ENCODE measurements at regions not wholly inside any gene's neighbourhood (a gene's known extent, or its start where the extent isn't known, plus 50 kb on each side); places are given as distances from the start of the nearest gene placed in this dataset.

DNA sequence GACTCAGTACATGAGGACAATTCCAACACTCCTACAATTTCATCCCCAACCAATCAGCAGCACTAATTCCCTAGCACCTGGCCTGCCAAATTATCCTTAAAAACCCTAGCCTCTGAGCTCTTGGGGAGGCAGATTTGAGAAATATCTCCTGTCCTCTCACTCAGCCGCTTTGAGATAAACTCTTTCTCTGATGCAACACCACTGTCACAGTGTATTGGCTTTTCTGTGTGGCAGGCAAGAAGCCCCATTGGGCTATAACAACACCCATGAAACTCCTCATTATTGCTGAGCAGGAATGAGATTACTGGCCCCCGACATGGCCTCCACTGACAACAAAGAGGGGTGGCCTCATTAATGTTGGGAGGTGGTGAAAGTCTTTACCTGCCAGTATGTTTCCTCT lies 515.5 kb downstream of the HACE1 start:
- ChIA-PET CTCF (no interaction called here), POLR2A (no interaction called here), RAD21 (ENCODE audit: unreplicated experiment) (no interaction called here), SMC1A (ENCODE audit: uncharacterized antibody, unreplicated experiment) (no interaction called here)
- H3K4me3 ChIP-seq = no peak overlapping the region
- DNase-seq (ENCODE audit: low read depth, low spot score) = no peak
- intact Hi-C loops (cut with micrococcal nuclease; ENCODE audit: unreplicated experiment) = no loop called here
- no peaks in the 10 kb centered on the region for H4K20me1 ChIP-seq (ENCODE audit: control insufficient read depth, insufficient read depth)
- H3K27me3 ChIP-seq (replicated peaks in 1 of 2; ENCODE audit: control insufficient read depth in 2 of 2, insufficient read depth in 2 of 2, low read length in 1 of 2) = no peaks in the 10 kb centered on the region
- no peaks in the 10 kb centered on the region for H3K36me3 ChIP-seq (ENCODE audit: control insufficient read depth in 2 of 2, insufficient read depth in 2 of 2, low read length in 1 of 2)
- no peaks in the 10 kb centered on the region for H3K79me2 ChIP-seq (ENCODE audit: control insufficient read depth, insufficient read depth, low read length)
- WGBS (ENCODE audit: insufficient coverage, insufficient replicate concordance, low lambda C conversion rate, missing lambda C conversion rate) = 30% methylated on average over 2 of the region's 2 CpGs
- H3K9ac ChIP-seq (ENCODE audit: control insufficient read depth, insufficient read depth, low read length) = no peak overlapping the region
- TF ChIP-seq CBX5 (IDR thresholded peaks at IDR 0.05; ENCODE audit: low read depth) (no peak), CEBPB (IDR thresholded peaks at IDR 0.05; ENCODE audit: borderline replicate concordance in 1 of 2, low read depth in 2 of 2, low read length in 2 of 2) (no peak), RAD51 (IDR thresholded peaks at IDR 0.05) (no peak), SMAD1 (IDR thresholded peaks at IDR 0.05; ENCODE audit: low read depth, partially characterized antibody) (no peak), CBFB (IDR thresholded peaks at IDR 0.05; ENCODE audit: low read depth) (no peak)
- TF ChIP-seq, protein P1, sequence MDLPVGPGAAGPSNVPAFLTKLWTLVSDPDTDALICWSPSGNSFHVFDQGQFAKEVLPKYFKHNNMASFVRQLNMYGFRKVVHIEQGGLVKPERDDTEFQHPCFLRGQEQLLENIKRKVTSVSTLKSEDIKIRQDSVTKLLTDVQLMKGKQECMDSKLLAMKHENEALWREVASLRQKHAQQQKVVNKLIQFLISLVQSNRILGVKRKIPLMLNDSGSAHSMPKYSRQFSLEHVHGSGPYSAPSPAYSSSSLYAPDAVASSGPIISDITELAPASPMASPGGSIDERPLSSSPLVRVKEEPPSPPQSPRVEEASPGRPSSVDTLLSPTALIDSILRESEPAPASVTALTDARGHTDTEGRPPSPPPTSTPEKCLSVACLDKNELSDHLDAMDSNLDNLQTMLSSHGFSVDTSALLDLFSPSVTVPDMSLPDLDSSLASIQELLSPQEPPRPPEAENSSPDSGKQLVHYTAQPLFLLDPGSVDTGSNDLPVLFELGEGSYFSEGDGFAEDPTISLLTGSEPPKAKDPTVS (IDR thresholded peaks at IDR 0.05; ENCODE audit: low read depth, low read length) = no peak
- TF ChIP-seq, protein P2, sequence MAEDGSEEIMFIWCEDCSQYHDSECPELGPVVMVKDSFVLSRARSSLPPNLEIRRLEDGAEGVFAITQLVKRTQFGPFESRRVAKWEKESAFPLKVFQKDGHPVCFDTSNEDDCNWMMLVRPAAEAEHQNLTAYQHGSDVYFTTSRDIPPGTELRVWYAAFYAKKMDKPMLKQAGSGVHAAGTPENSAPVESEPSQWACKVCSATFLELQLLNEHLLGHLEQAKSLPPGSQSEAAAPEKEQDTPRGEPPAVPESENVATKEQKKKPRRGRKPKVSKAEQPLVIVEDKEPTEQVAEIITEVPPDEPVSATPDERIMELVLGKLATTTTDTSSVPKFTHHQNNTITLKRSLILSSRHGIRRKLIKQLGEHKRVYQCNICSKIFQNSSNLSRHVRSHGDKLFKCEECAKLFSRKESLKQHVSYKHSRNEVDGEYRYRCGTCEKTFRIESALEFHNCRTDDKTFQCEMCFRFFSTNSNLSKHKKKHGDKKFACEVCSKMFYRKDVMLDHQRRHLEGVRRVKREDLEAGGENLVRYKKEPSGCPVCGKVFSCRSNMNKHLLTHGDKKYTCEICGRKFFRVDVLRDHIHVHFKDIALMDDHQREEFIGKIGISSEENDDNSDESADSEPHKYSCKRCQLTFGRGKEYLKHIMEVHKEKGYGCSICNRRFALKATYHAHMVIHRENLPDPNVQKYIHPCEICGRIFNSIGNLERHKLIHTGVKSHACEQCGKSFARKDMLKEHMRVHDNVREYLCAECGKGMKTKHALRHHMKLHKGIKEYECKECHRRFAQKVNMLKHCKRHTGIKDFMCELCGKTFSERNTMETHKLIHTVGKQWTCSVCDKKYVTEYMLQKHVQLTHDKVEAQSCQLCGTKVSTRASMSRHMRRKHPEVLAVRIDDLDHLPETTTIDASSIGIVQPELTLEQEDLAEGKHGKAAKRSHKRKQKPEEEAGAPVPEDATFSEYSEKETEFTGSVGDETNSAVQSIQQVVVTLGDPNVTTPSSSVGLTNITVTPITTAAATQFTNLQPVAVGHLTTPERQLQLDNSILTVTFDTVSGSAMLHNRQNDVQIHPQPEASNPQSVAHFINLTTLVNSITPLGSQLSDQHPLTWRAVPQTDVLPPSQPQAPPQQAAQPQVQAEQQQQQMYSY (CRISPR knock-in tag; IDR thresholded peaks at IDR 0.05) = no peak
- ATAC-seq = no peak
- H3K9me3 ChIP-seq (replicated peaks; ENCODE audit: control insufficient read depth, insufficient read depth, low read length) = no peaks in the 10 kb centered on the region; the same call in 2 of the 3 replicates
- BruUV-seq (replicated peaks) = no TSS peak
- H3K4me1 ChIP-seq (ENCODE audit: control insufficient read depth, insufficient read depth, low read length) = no peaks in the 10 kb centered on the region
- FAIRE-seq = no peak
- H3K4me2 ChIP-seq (ENCODE audit: control insufficient read depth, insufficient read depth) = no peak overlapping the region
- in situ Hi-C loops (cut with MboI) = no loop called here
- H3K27ac ChIP-seq (ENCODE audit: control insufficient read depth, insufficient read depth) = no peak overlapping the region
- no peak overlapping the region for H2AFZ ChIP-seq (ENCODE audit: control insufficient read depth, low read depth, low read length)
